ENCODE measurements at regions not wholly inside any gene's neighbourhood (a gene's known extent, or its start where the extent isn't known, plus 50 kb on each side); places are given as distances from the start of the nearest gene placed in this dataset.

DNA sequence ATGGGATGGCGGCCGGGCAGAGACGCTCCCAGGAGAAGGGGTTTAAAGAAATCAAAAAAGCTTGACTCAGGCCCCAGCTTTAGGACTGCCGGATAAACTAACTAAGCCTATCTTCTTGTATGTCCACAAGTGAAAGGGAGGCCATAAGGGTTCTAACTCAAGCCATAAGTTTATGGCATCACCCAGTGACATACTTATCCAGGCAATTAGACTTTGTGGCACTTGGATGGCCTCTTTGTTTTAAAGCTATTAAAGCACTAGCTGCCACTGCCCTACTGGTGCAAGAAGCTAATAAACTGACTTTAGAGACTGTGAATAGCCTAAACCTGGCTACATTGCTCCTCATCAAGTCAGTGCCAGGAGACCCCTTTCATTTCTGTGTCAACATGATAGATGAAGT, 102.0 kb downstream of the ZNF429 start:
- Histone ChIP-seq H4K91ac (replicated peaks; ENCODE audit: insufficient read length, low read length) (no peak overlapping the region), H2BK5ac (ENCODE audit: low read depth, low read length) (no peak overlapping the region), H3K18ac (ENCODE audit: extremely low read depth, low read length) (no peak overlapping the region), H2BK15ac (ENCODE audit: low read length) (no peak overlapping the region), H4K5ac (ENCODE audit: insufficient read length, low read depth, low read length) (no peak overlapping the region), H3K27ac (ENCODE audit: low read depth, low read length) (no peak overlapping the region), H3K14ac (ENCODE audit: insufficient read length) (no peak overlapping the region), H4K8ac (ENCODE audit: extremely low read depth, insufficient read depth, low read length) (no peak overlapping the region), H3K23ac (ENCODE audit: insufficient read length) (no peak overlapping the region), H3K56ac (replicated peaks; ENCODE audit: insufficient read length, low read depth, low read length) (no peak overlapping the region), H3K79me1 (ENCODE audit: low read depth, low read length) (no peaks in the 10 kb centered on the region), H2AFZ (ENCODE audit: low read length) (no peak overlapping the region), H3K4me3 (ENCODE audit: extremely low read depth in 1 of 4, insufficient read depth in 2 of 4, low read depth in 3 of 4, low read length in 4 of 4) (no peak overlapping the region), H2BK20ac (ENCODE audit: low read length) (no peak overlapping the region), H3K4me2 (ENCODE audit: insufficient read depth in 1 of 2, low read depth in 2 of 2, low read length in 2 of 2) (no peak overlapping the region), H3K4me1 (replicated peaks in 1 of 4; ENCODE audit: control insufficient read depth in 3 of 4, insufficient read depth in 4 of 4, low read length in 3 of 4) (peaks cover 15 to 22% (median 19%) of the 10 kb centered on the region in 4 experiments), H3K9me3 (ENCODE audit: insufficient read depth in 2 of 2, low read depth in 1 of 2, low read length in 1 of 2) (no peaks in the 10 kb centered on the region), H4K20me1 (replicated peaks in 1 of 2; ENCODE audit: control insufficient read depth in 1 of 2, insufficient read depth in 2 of 2, low read length in 2 of 2) (no peaks in the 10 kb centered on the region), H2AK5ac (ENCODE audit: low read depth, low read length) (no peak overlapping the region), H2BK12ac (ENCODE audit: low read depth, low read length) (no peak overlapping the region), H3K23me2 (ENCODE audit: low read depth, low read length) (0 out of 2 replicates have a peak, but pooled peaks cover 3% of the 10 kb centered on the region), H2BK120ac (replicated peaks; ENCODE audit: low read depth, low read length) (no peak overlapping the region), H3K9ac (replicated peaks in 1 of 4; ENCODE audit: extremely low read depth in 1 of 4, low read depth in 3 of 4, low read length in 3 of 4) (no peak overlapping the region), H3K36me3 (ENCODE audit: control insufficient read depth in 2 of 4, insufficient read depth in 4 of 4, low read length in 3 of 4) (no peaks in the 10 kb centered on the region), H3K27me3 (replicated peaks in 1 of 4; ENCODE audit: control insufficient read depth in 3 of 4, extremely low read depth in 1 of 4, insufficient read depth in 3 of 4, low read length in 3 of 4) (no peaks in the 10 kb centered on the region), H3K4ac (replicated peaks; ENCODE audit: insufficient read length, low read depth, low read length) (no peak overlapping the region), H3K79me2 (ENCODE audit: control insufficient read depth in 1 of 2, insufficient read depth in 2 of 2, low read length in 2 of 2) (no peaks in the 10 kb centered on the region)
- CTCF ChIA-PET (ENCODE audit: partially characterized antibody) = interaction anchor here (1.1 kb wide), 1 partner anchor 119 kb away, joined by 4 read pairs; no protein-coding TSS in a partner anchor
- POLR2A ChIA-PET (ENCODE audit: partially characterized antibody) = no interaction called here
- no peak for FAIRE-seq
- no peak for DNase-seq (ENCODE audit: low read depth in 1 of 2, low spot score in 2 of 2)
- WGBS, 2 experiments (ENCODE audit: extremely low coverage in 1 of 2, insufficient coverage in 1 of 2, insufficient read length in 1 of 2, insufficient replicate concordance in 2 of 2, low coverage in 1 of 2, low lambda C conversion rate in 2 of 2, missing lambda C conversion rate in 1 of 2) = 77% methylated on average over 4 of the region's 4 CpGs; no CpG with 5 or more reads in 1 of the 2 experiments
- TF ChIP-seq HDAC2 (IDR thresholded peaks at IDR 0.05; ENCODE audit: borderline replicate concordance in 1 of 2, low read depth in 2 of 2, low read length in 2 of 2) (no peak), SIN3A (conservative IDR thresholded peaks at IDR 0.05 in 1 of 2, IDR thresholded peaks at IDR 0.05 in 1 of 2; ENCODE audit: low read depth in 1 of 2, low read length in 2 of 2) (no peak), KDM4A (IDR thresholded peaks at IDR 0.05; ENCODE audit: low read depth, low read length, severe bottlenecking) (no peak)
